ENCODE measurements at regions not wholly inside any gene's neighbourhood (a gene's known extent, or its start where the extent isn't known, plus 50 kb on each side); places are given as distances from the start of the nearest gene placed in this dataset.
A peak's percentile ranks its signal among the peaks of the same experiment; 100 is the strongest.

DNA sequence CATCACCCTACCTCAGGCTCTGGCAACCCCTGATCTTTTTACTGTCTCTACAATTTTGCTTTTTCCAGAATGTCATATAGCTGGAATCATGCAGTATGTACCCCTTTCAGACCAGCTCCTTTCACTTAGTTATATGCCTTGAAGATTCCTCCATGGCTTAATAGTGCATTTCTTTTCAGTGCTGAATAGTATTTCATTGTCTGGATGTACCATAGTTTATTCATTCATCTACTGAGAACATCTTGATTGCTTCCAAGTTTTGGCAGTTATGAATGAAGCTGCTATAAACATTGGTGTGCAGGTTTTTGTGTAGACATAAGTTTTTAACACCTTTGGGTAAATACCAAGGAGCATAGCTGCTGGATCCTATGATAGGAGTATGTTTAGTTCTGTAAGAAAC is 50.8 kb upstream of the ANP32A start:
- no peak for DNase-seq

DNA sequence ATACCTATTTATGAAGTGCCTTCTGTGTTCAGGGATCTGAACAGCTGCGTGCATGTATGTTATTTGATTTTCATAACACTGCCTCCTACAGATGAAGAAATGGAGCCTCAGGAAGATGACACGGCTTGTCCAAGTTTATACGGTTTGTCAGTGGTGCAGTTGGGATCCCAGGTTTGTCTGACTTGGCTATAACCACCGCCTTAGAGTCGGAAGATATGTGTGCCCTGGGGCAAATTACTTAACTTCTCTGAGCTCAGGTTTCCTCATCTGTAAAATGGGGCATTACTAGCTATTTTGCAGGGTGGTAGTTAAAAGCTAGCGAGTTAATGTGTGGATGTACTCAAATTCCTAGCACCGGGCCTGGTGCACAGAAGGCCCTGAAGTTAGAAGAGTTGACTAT is 54.1 kb upstream of the ANP32A start:
- DNase-seq: no peak

DNA sequence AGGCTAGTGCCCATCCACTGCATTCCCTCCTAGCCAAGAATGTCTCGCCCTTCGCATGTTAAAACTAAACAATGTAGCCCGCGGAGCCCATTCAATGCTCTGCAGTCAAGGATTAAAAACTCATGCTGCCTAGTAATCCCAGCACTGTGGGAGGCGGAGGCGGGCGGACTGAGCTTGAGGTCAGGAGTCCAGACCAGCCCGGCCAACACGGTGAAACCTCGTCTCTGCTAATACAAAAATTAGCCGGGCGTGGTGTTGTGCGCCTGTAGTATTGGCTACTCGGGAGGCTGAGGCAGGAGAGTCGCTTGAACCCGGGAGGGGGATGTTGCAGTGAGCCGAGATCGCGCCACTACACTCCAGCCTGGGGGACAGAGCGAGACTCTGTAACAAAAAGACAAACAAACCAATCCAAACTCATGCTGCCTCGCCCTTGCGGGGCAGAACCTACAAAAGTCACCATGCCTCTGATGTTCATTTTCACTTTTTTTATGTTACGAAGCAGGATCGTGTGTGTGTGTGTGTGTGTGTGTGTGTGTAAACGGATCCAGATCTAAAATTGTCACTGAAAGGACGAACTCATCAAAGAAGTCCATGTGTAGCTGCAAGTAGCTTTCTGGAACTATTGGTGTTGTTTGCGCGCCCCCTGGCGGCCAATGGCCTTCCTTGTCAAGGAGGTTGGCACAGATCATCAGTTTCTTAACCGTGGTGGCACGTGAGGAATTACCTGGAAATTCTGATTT is 54.8 kb upstream of the SPESP1 start:
- peak; percentile 82 for DNase-seq

DNA sequence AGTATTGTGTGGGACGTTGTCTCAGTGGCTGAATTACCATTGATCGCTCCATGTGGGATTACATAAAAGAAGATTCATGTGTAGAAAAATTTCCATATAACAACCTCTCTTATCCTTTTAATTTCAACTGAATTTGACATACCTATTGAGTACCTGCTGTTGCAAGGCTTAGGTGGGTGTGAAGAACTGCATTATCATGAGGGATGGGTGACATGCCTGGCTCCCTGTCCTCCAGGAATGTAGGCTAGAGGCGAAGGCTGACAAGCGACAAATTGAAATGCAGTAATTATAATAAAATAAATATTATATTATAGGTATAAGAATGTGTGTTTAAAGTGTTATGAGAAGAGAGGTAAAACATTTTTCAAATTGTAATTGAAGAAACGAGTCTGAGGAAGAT is 52.7 kb upstream of the SPESP1 start:
- DNase-seq: no peak

DNA sequence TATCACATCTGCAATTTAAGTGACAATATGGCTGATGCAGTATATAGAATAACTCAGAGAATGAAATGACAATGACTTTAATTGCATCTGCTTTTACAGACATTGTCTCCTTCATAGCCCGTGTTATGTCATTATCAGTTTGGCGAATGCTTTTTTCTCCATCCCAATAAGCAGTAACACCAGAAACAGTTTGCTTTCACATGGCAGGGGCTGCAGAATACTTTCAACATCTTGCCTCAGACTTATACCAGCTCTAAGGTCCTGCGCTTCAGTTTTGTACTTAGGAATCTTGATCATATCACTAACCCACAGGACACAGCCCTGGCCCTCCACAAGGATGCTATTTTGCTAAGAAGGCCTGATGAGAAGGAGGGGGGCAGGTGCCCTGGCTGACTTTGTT is 49.9 kb upstream of the SPESP1 start:
- DNase-seq: no peak

Data from EL (cell line).